A549 (cell line): ENCODE measurements at regions not wholly inside any gene's neighbourhood (a gene's known extent, or its start where the extent isn't known, plus 50 kb on each side); places are given as distances from the start of the nearest gene placed in this dataset.

Experiments
- ATAC-seq, 2 experiments: fragments of 200-7000 bp in 1 of 2; fragments of >200 bp in 1 of 2; cut with Nextera tagmentation in 1 of 2; cut with Tn5 transposase in 1 of 2; 3 replicates each; pipeline versions ENCODE4 v1.8.0 to v1.9.1; 2018 to 2020; ENCODE audit warnings: mild to moderate bottlenecking in 1 of 2, moderate library complexity in 1 of 2
- CTCF ChIA-PET: fragments of 300-600 bp; sonication (Branson Sonifier 250); formaldehyde crosslinking; extraction: SDS; loops from one replicate; lab custom pipeline; 2021; ENCODE audit warnings: antibody characterized with exemption, inconsistent platforms; lab: Yijun Ruan, JAX
- POLR2A ChIA-PET: fragments of 350-600 bp; formaldehyde crosslinking; extraction: SDS; loops from one replicate; lab custom pipeline; 2021; ENCODE audit warnings: antibody characterized with exemption, inconsistent platforms; lab: Yijun Ruan, JAX
- DNase-seq, 2 experiments: peaks; one replicate each; pipeline versions ENCODE4 v3.0.0 to v3.0.0-alpha.2; 2011 to 2016; ENCODE audit warnings: low read depth in 1 of 2, low spot score in 1 of 2
- FAIRE-seq: peaks from 2 replicates; lab custom pipeline; 2011; peaks lifted over from hg19 to GRCh38; lab: Jason Lieb, UNC
- H3K27ac ChIP-seq, 2 experiments: fragments of >200 bp; sonication (Bioruptor Twin); formaldehyde crosslinking; 3 replicates each; pipeline ENCODE4 v1.5.1; 2016 to 2017
- H3K4me1 ChIP-seq: fragments of >200 bp; sonication (Bioruptor Twin); formaldehyde crosslinking; 3 replicates; pipeline ENCODE4 v1.6.1; 2016
- H3K4me2 ChIP-seq: fragments of >200 bp; sonication (Bioruptor Twin); formaldehyde crosslinking; 3 replicates; pipeline ENCODE4 v1.6.1; 2016
- H3K4me3 ChIP-seq: fragments of >200 bp; sonication (Bioruptor Twin); formaldehyde crosslinking; 3 replicates; pipeline ENCODE4 v1.5.1; 2016
- H3K9me3 ChIP-seq: fragments of >200 bp; sonication (Bioruptor Twin); formaldehyde crosslinking; 3 replicates; pipeline ENCODE4 v1.6.1; 2016
- CBX2 ChIP-seq: fragments of 200-600 bp; sonication (generic); IDR thresholded peaks from 2 replicates; pipeline ENCODE4 v1.6.1; 2016; ENCODE audit warnings: low read depth, mild to moderate bottlenecking, borderline replicate concordance
- CBX8 ChIP-seq: fragments of 200-600 bp; sonication (generic); IDR thresholded peaks from 2 replicates; pipeline ENCODE4 v1.6.1; 2016
- CEBPB ChIP-seq, 2 experiments: fragments of >200 bp in 1 of 2; sonication (Bioruptor Twin) in 1 of 2; formaldehyde crosslinking in 1 of 2; IDR thresholded peaks; 2 replicates each; pipeline ENCODE4 v1.6.1; 2012 to 2016
- CHD4 ChIP-seq: fragments of 200-600 bp; sonication (generic); IDR thresholded peaks from 2 replicates; pipeline ENCODE4 v1.6.1; 2016; ENCODE audit warnings: antibody characterized with exemption, mild to moderate bottlenecking, borderline replicate concordance
- FOXS1 ChIP-seq: fragments of 250-450 bp; sonication (Bioruptor Pico); IDR thresholded peaks from 2 replicates; pipeline ENCODE4 v1.5.0; 2020; ENCODE audit warnings: mild to moderate bottlenecking, moderate library complexity
- HOXA7 ChIP-seq: fragments of 250-450 bp; sonication (Bioruptor Pico); IDR thresholded peaks from 2 replicates; pipeline ENCODE4 v1.5.0; 2020; ENCODE audit warnings: mild to moderate bottlenecking, moderate library complexity
- HOXB13 ChIP-seq: fragments of 250-450 bp; sonication (Bioruptor Pico); IDR thresholded peaks from 2 replicates; pipeline ENCODE4 v1.5.0; 2020; ENCODE audit warnings: low read depth, mild to moderate bottlenecking, moderate library complexity
- JUNB ChIP-seq: fragments of >200 bp; sonication (Bioruptor Twin); formaldehyde crosslinking; IDR thresholded peaks from 2 replicates; pipeline ENCODE4 v1.6.1; 2016
- MAFK ChIP-seq: fragments of 450-650 bp; IDR thresholded peaks from 2 replicates; pipeline ENCODE4 v1.6.1; 2014; ENCODE audit not compliant: partially characterized antibody
- MAZ ChIP-seq: fragments of 150-350 bp; IDR thresholded peaks from 2 replicates; pipeline ENCODE4 v1.6.1; 2014; ENCODE audit warnings: antibody characterized with exemption, low read depth, low read length, borderline replicate concordance
- NPAS2 ChIP-seq: fragments of 250-450 bp; sonication (Bioruptor Pico); IDR thresholded peaks from 2 replicates; pipeline ENCODE4 v1.8.0; 2022; ENCODE audit warnings: mild to moderate bottlenecking, moderate library complexity, borderline replicate concordance
- NR3C1 ChIP-seq: fragments of >200 bp; sonication (Bioruptor Twin); formaldehyde crosslinking; IDR thresholded peaks from 3 replicates; pipeline ENCODE4 v1.6.1; 2017
- PHF8 ChIP-seq: fragments of 200-600 bp; sonication (generic); IDR thresholded peaks from 2 replicates; pipeline ENCODE4 v1.6.1; 2016; ENCODE audit warnings: low read depth, mild to moderate bottlenecking, antibody characterized with exemption, moderate library complexity, borderline replicate concordance
- POLR2AphosphoS2 ChIP-seq: conservative IDR thresholded peaks from 2 replicates; pipeline ENCODE4 v1.6.1; 2012; ENCODE audit warnings: low read length, improper control_type of control experiment, inconsistent platforms
- RAD21 ChIP-seq, 2 experiments: fragments of >200 bp in 1 of 2; sonication (Bioruptor Twin) in 1 of 2; formaldehyde crosslinking in 1 of 2; IDR thresholded peaks in 1 of 2; conservative IDR thresholded peaks in 1 of 2; 2 replicates in 1 of 2; 3 replicates in 1 of 2; pipeline ENCODE4 v1.6.1; 2012 to 2018; ENCODE audit warnings: inconsistent platforms in 1 of 2
- RFX5 ChIP-seq: fragments of 450-650 bp; IDR thresholded peaks from 2 replicates; pipeline ENCODE4 v1.7.1; 2014; ENCODE audit warnings: antibody characterized with exemption, mild to moderate bottlenecking, moderate library complexity
- SMC3 ChIP-seq: fragments of >200 bp; sonication (Bioruptor Twin); formaldehyde crosslinking; IDR thresholded peaks from 3 replicates; pipeline ENCODE4 v1.6.1; 2018; ENCODE audit warnings: inconsistent platforms
- TFCP2L1 ChIP-seq: fragments of 250-450 bp; sonication (Bioruptor Pico); IDR thresholded peaks from 2 replicates; pipeline ENCODE4 v1.5.0; 2021; ENCODE audit warnings: mild to moderate bottlenecking
- ZC3H11A ChIP-seq: fragments of 450-650 bp; IDR thresholded peaks from 2 replicates; pipeline ENCODE4 v1.6.1; 2014; ENCODE audit warnings: antibody characterized with exemption, mild to moderate bottlenecking
- ZNF302 ChIP-seq: fragments of 250-450 bp; sonication (Bioruptor Pico); IDR thresholded peaks from 2 replicates; pipeline ENCODE4 v1.9.0; 2021; ENCODE audit warnings: inconsistent platforms, mild to moderate bottlenecking, moderate library complexity
- WGBS: methylation state at CpG from one replicate; pipeline ENCODE4 v1.1.6; 2017; ENCODE audit errors: missing lambda C conversion rate; 5-methylcytosine and 5-hydroxymethylcytosine counted together
- TF ChIP-seq, protein P1 (sequence below): fragments of 250-450 bp; sonication (Bioruptor Pico); IDR thresholded peaks from 2 replicates; pipeline ENCODE4 v1.5.0; 2021; ENCODE audit warnings: mild to moderate bottlenecking, moderate library complexity, borderline replicate concordance
- TF ChIP-seq, protein P2 (sequence below): fragments of >200 bp; sonication (Bioruptor Twin); formaldehyde crosslinking; IDR thresholded peaks from 3 replicates; pipeline ENCODE4 v1.6.1; 2016
- TF ChIP-seq, protein P3 (sequence below): fragments of >200 bp; sonication (Bioruptor Twin); formaldehyde crosslinking; IDR thresholded peaks from 2 replicates; pipeline ENCODE4 v1.6.1; 2016
- TF ChIP-seq, protein P4 (sequence below): IDR thresholded peaks from 2 replicates; pipeline ENCODE4 v1.6.1; 2012

DNA sequence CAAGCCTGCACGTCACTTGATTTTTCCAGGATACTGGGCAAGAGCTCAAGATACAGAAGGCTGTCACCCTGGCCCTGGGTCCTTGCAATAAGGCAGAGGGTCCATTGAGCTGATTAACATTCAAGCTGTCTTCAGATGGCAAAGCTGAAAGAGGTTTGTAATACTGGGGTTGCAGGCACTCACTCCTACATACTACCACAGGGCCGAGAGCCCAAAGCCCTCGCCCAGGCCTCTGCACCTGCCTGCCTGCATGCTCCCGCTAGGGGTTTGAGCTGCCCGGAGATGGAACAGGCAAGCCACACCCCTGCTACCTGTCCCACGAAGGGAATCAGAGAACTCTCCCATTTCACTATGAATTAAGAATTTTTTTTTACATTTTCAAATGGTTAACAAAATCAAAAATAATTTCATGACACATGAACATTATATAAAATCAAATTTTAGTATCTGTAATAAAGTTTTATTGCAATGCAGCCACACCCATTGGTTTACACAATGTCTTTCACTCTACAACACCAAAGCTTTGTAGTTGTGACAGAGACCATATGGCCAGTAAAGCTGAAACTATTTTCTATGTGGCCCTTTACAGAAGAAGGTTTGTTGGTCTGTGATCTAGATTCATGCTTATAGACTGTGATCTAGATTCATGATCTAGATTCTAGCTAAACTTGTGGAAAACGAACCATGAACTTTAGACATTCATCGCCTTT lies 530.4 kb upstream of the IGFBP7 start (continued):
- TF ChIP-seq PHF8: no peak
- TF ChIP-seq TFCP2L1 (CRISPR knock-in tag): no peak
- TF ChIP-seq FOXS1 (CRISPR knock-in tag): no peak

DNA sequence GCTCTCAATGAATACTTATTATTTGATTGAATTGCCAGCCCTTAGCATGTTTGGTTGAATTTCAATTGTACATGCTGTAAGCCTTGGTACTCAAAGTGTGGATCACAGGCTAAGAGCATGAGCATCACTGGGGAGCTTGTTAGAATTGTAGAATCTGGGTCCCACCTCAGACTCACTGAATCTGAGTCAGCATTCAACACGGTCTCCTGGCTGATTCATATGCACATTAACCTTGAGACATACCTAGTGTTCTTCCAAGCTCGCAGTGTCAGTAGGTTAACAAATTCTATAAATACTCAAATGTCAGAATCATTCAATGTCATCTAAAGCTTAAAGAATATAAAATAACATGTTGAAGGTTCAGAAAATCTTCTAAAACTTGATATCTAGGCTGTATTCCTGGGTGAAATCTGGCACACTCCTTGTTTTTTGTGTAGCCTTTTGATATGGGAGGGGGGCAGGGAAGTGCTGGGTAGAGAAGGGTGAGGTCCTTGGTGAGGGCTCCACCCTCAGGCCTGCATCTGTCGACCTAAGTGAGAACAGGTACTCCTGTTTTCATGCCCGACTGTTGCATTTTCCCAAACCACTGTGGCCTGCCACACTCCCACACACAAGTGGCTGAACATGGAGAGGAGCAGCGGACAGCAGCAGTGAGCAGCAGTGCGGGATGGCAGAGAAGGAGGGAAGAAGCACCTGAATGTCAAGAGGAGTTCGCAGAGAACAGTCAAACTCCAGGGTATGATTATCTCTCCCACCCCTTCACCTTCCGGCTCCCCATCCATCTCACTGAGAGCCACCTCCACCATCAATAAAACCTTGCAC lies 529.6 kb upstream of the IGFBP7 start:
- POLR2A ChIA-PET: no interaction called here
- Histone ChIP-seq H3K9me3 (no peaks in the 10 kb centered on the region), H3K4me3 (no peak overlapping the region), H3K27ac (no peak overlapping the region), H3K4me1 (no peaks in the 10 kb centered on the region), H3K4me2 (no peak overlapping the region)
- no peak for DNase-seq
- no peak for FAIRE-seq
- no peak for ATAC-seq
- 27% methylated on average over 8 of the region's 8 CpGs for WGBS
- CTCF ChIA-PET: no interaction called here
- TF ChIP-seq, protein P1, sequence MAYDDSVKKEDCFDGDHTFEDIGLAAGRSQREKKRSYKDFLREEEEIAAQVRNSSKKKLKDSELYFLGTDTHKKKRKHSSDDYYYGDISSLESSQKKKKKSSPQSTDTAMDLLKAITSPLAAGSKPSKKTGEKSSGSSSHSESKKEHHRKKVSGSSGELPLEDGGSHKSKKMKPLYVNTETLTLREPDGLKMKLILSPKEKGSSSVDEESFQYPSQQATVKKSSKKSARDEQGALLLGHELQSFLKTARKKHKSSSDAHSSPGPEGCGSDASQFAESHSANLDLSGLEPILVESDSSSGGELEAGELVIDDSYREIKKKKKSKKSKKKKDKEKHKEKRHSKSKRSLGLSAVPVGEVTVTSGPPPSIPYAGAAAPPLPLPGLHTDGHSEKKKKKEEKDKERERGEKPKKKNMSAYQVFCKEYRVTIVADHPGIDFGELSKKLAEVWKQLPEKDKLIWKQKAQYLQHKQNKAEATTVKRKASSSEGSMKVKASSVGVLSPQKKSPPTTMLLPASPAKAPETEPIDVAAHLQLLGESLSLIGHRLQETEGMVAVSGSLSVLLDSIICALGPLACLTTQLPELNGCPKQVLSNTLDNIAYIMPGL (CRISPR knock-in tag): no peak
- no peak for TF ChIP-seq ZNF302 (CRISPR knock-in tag)
- no peak for TF ChIP-seq RAD21 (conservative IDR thresholded peaks at IDR 0.05 in 1 of 2, IDR thresholded peaks at IDR 0.05 in 1 of 2)
- no peak for TF ChIP-seq MAFK
- TF ChIP-seq CBX2: no peak
- TF ChIP-seq NPAS2 (CRISPR knock-in tag): no peak
- no peak for TF ChIP-seq RFX5
- no peak for TF ChIP-seq SMC3
- no peak for TF ChIP-seq POLR2AphosphoS2
- TF ChIP-seq, protein P2, sequence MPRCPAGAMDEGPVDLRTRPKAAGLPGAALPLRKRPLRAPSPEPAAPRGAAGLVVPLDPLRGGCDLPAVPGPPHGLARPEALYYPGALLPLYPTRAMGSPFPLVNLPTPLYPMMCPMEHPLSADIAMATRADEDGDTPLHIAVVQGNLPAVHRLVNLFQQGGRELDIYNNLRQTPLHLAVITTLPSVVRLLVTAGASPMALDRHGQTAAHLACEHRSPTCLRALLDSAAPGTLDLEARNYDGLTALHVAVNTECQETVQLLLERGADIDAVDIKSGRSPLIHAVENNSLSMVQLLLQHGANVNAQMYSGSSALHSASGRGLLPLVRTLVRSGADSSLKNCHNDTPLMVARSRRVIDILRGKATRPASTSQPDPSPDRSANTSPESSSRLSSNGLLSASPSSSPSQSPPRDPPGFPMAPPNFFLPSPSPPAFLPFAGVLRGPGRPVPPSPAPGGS: no peak

DNA sequence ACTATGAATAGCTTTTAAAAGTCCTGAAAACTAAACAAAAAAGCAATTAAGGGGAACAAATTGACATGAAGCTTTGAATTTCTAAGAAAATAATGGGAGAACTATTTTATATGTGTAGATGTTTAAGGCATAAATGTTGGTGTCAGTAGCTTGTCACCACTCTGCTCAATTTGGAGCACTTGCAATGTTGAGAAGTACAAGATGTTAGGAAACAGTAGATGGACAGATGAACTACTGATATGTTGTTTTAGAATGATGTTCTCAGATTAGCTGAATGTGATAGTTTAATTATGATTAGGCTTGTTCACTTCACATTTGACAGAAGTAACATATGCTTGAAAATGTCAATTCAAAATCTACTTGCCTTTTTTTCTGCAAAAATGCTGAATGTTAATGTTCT lies 525.7 kb upstream of the IGFBP7 start:
- TF ChIP-seq ZC3H11A (no peak), CEBPB (IDR thresholded peaks at IDR 0.05) (no peak), CBX8 (no peak), MAFK (no peak), CHD4 (no peak), HOXA7 (CRISPR knock-in tag) (no peak), MAZ (no peak), NR3C1 (no peak), ZNF302 (CRISPR knock-in tag) (no peak), SMC3 (no peak), JUNB (no peak), POLR2AphosphoS2 (no peak), NPAS2 (CRISPR knock-in tag) (no peak), FOXS1 (CRISPR knock-in tag) (no peak), HOXB13 (CRISPR knock-in tag) (no peak)
- TF ChIP-seq, protein P1 (CRISPR knock-in tag): no peak
- TF ChIP-seq, protein P2: no peak
- TF ChIP-seq, protein P3, sequence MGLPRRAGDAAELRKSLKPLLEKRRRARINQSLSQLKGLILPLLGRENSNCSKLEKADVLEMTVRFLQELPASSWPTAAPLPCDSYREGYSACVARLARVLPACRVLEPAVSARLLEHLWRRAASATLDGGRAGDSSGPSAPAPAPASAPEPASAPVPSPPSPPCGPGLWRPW: no peak
- TF ChIP-seq, protein P4, sequence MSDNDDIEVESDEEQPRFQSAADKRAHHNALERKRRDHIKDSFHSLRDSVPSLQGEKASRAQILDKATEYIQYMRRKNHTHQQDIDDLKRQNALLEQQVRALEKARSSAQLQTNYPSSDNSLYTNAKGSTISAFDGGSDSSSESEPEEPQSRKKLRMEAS: no peak
- DNase-seq: no peak
- ChIA-PET CTCF (no interaction called here), POLR2A (no interaction called here)
- H3K27ac ChIP-seq: no peak overlapping the region
- no peaks in the 10 kb centered on the region for H3K9me3 ChIP-seq
- H3K4me1 ChIP-seq: no peaks in the 10 kb centered on the region
- FAIRE-seq: no peak
- ATAC-seq: no peak
- no peak overlapping the region for H3K4me3 ChIP-seq
- no peak overlapping the region for H3K4me2 ChIP-seq
